Ureter (tissue), 1 donor: ENCODE measurements at regions not wholly inside any gene's neighbourhood (a gene's known extent, or its start where the extent isn't known, plus 50 kb on each side); places are given as distances from the start of the nearest gene placed in this dataset.

Source experiments
- DNase-seq: peaks from one replicate; pipeline ENCODE4 v3.0.0-alpha.2; 2020; ENCODE audit warnings: low spot score
- donor health status: DM: yes; HTN: yes; CAD: no.

- DNase-seq: no peak
Observed at GRCh38 chr2:193566886-193567285, 1372.2 kb upstream of the TMEFF2 start.

DNA sequence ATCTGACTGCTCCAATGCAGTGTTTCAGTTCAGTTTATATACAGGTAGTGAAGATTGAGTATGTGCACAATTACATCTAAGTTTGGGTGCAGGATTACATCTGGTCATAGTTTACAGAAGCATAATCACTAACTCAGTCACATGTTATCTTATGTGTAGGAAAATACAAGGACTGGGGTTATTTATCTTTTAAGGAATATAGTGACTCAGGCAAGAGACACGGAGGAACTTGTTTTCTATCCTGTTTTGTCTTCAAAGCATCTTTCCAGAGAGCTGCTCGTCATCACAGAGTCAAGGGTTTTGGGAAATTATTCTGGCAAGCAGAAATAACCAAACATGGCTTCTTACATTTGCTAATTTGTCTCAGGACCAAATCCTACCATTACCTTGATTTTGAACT lies 1371.5 kb upstream of the TMEFF2 start:
- DNase-seq: no peak

DNA sequence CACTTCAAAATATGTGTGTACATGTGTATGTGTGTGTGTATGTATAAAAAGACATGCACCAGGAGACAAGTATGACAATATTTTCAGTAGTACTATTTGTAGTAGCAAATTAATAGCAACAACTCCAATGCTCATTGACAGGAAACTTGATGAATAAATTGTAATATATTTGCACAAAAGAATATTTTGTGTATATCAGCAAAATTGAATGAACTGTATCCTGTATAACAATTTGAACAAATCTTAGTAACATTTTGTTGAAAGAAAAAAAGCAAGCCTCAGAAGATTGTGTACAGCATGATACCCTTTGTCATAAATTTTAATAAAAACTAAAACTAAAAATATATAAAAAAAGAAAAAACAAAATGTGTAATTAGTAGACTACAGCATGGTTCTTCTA lies 1367.3 kb upstream of the TMEFF2 start:
- DNase-seq: no peak

GRCh38 chr2:193561054-193561453 lies 1366.3 kb upstream of the TMEFF2 start:
- no peak for DNase-seq

GRCh38 chr2:193556766-193557470 lies 1362.2 kb upstream of the TMEFF2 start:
- no peak for DNase-seq

GRCh38 chr2:193549661-193550060 lies 1354.9 kb upstream of the TMEFF2 start:
- DNase-seq: no peak

- no peak for DNase-seq
Observed at GRCh38 chr2:193542762-193543161, 1348.0 kb upstream of the TMEFF2 start.

GRCh38 chr2:193539188-193539587 lies 1344.5 kb upstream of the TMEFF2 start:
- no peak for DNase-seq

GRCh38 chr2:193538061-193538460 lies 1343.3 kb upstream of the TMEFF2 start:
- DNase-seq: no peak

- DNase-seq: no peak
Observed at GRCh38 chr2:193537531-193537930, 1342.8 kb upstream of the TMEFF2 start.

DNA sequence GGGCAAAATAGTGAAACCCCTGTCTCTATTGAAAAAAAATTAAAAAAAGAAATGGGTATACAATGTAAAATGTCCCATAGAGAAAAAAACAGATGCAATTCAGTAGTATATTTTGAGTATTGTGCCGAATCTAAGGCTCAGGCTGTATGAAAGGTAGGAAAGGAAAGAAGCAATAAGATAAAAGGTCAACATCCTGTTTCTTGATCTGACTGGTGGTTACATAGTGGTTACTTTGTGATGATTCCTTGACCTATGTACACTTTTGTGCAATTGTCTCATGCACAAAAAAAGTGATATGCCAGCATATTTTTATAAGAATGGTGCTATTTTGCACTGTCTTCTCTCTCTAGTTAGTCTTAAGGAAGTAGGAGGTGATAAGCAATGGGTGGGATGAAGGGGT lies 1333.7 kb upstream of the TMEFF2 start:
- no peak for DNase-seq

DNA sequence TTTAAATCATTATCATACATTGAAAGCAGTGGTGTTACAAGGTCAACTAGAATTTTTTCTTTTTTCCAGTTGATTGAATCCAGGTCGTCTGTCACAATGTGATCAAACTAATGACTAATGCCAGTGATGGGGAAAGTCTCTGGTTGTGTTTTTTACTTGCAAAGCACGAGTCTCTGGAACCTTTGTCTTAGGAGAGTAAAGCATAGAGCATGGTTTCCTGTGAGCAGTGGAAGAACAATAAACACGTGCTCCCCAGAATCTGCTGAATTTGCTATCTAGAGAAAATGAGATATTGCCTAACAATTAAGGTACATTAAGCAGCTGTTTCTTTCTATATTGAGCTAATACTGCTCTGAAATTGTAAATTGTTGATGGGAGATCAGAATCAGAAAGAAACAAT lies 1332.4 kb upstream of the TMEFF2 start:
- no peak for DNase-seq

GRCh38 chr2:193523662-193524061 lies 1328.9 kb upstream of the TMEFF2 start:
- no peak for DNase-seq

DNA sequence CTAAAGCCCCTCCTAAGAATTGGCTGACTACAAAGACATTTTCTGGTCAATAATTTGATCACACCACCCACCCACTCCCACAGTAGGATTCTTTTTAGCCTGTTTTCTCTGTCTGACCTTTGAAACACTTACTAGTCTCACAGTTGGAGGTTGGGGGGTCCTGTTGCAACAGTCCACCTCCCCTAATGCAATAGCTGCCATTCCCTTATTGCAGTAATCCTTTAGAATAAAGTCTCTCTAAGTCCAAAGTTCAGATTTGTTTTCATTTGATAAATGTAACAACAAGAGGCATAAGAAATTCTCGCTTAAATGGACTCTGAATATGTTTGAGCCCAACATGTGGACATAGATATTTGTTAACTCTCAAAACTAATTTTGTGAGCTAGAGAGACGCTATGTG lies 1326.8 kb upstream of the TMEFF2 start:
- DNase-seq: no peak

GRCh38 chr2:193520709-193521458 lies 1326.2 kb upstream of the TMEFF2 start:
- DNase-seq: no peak

GRCh38 chr2:193518041-193518817 lies 1323.5 kb upstream of the TMEFF2 start:
- no peak for DNase-seq

DNA sequence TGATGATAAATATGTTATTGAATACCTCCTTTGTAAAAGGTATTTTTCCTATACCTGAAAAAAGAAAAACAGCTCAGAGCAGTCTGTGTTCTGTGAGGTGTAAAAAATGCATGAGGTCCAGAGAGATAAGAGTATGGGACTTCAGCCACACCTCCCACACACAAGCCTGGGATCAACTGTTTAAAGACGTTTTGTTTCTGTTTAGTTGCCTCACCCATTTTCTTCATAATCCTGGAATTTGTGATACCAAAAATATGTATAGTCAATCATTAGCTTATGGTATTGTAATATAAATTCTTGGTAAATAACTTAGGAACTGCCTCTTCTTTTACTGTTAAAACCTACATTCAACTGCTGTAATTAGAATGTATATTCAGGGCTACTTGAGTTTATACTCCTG lies 1322.9 kb upstream of the TMEFF2 start:
- no peak for DNase-seq

- no peak for DNase-seq
Observed at GRCh38 chr2:193506035-193506434, 1311.3 kb upstream of the TMEFF2 start.

DNA sequence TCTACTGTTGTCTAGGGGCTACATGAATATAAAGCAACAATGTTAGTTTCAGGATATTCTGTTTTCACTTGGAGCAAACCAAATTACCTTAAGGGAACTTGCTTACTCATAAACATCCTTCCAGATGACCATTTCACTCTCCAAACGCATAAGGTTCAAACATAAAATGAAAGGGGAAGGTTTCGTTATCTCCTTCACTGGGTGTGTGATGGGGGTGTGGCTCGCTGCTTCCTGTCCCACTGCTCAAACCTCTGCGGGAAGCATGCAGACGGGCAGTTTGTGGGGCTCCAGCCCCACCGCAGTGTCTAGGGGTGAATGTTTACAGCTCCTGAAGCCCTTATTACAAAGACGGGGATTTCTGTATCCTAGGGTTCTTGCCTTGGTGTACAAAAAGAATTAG lies 1310.9 kb upstream of the TMEFF2 start:
- DNase-seq: no peak

- no peak for DNase-seq
Observed at GRCh38 chr2:193502363-193503035, 1307.8 kb upstream of the TMEFF2 start.

- DNase-seq: no peak
Observed at GRCh38 chr2:193496786-193497185, 1302.1 kb upstream of the TMEFF2 start.

DNA sequence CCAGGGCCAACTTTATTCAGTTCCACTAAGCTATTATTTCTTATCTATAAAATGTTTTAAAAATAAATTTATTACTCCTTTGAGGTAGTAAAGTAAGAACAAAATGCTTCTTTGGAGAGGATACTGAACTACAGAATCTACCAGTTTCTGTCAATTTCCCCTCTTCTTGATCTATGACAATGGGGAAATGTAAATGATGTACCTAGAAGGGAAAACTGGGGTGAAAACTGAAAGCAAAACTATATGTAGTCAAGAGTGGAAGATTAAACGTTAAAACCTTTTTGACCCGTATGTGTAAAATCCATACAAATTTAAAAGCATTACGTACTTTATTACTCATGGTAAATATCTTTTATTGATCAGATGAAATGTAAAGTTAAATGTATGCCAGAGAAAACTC lies 1287.8 kb upstream of the TMEFF2 start:
- no peak for DNase-seq
